HG03565 (cell line): ENCODE measurements at regions not wholly inside any gene's neighbourhood (a gene's known extent, or its start where the extent isn't known, plus 50 kb on each side); places are given as distances from the start of the nearest gene placed in this dataset.

Experiments
- ATAC-seq: cut with Tn5 transposase; IDR thresholded peaks from one replicate; pipeline ENCODE4 v1.9.1; 2021; ENCODE audit warnings: mild to moderate bottlenecking, moderate library complexity; ENCODE audit not compliant: unreplicated experiment

- no peak for ATAC-seq
These were observed 83.7 kb upstream of the CDH19 start for GRCh38 chr18:66687635-66688034.

- ATAC-seq = no peak
These were observed 79.0 kb upstream of the CDH19 start for GRCh38 chr18:66682855-66683322.

GRCh38 chr18:66676699-66677098, 72.8 kb upstream of the CDH19 start:
- no peak for ATAC-seq

GRCh38 chr18:66674286-66674685, 70.4 kb upstream of the CDH19 start:
- no peak for ATAC-seq

GRCh38 chr18:66668706-66669105, 64.8 kb upstream of the CDH19 start:
- no peak for ATAC-seq

- no peak for ATAC-seq
These were observed 58.7 kb upstream of the CDH19 start for GRCh38 chr18:66662632-66663031.

- ATAC-seq = no peak
These were observed 51.5 kb upstream of the CDH19 start for GRCh38 chr18:66655407-66655806.
